LNCAP (cell line): ENCODE measurements at regions not wholly inside any gene's neighbourhood (a gene's known extent, or its start where the extent isn't known, plus 50 kb on each side); places are given as distances from the start of the nearest gene placed in this dataset.

Source experiments
- TF ChIP-seq, protein P1 (sequence below): fragments of 450-650 bp; IDR thresholded peaks from 2 replicates; pipeline ENCODE4 v1.5.1; 2017; ENCODE audit warnings: mild to moderate bottlenecking

DNA sequence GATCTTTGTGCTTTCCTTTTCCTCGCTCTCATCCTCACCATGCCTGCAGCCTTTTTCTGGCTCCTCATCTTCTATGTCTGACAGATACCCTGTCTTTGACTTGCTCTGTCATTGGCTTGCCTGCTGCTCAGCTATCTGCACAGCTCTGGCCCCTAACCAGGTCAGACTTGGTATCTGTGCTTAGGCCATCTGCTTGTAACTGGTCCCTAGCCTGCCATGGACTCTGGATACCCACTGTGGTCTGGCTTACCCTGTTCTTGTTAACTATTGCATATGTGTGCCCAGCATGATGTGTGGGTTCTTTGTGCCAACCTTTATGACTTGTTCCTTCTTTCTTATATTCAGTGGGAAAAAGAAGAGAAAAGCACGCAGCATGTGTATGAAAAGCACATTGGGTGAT lies 109.7 kb upstream of the ROPN1 start:
- TF ChIP-seq, protein P1, sequence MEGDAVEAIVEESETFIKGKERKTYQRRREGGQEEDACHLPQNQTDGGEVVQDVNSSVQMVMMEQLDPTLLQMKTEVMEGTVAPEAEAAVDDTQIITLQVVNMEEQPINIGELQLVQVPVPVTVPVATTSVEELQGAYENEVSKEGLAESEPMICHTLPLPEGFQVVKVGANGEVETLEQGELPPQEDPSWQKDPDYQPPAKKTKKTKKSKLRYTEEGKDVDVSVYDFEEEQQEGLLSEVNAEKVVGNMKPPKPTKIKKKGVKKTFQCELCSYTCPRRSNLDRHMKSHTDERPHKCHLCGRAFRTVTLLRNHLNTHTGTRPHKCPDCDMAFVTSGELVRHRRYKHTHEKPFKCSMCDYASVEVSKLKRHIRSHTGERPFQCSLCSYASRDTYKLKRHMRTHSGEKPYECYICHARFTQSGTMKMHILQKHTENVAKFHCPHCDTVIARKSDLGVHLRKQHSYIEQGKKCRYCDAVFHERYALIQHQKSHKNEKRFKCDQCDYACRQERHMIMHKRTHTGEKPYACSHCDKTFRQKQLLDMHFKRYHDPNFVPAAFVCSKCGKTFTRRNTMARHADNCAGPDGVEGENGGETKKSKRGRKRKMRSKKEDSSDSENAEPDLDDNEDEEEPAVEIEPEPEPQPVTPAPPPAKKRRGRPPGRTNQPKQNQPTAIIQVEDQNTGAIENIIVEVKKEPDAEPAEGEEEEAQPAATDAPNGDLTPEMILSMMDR = no peak

- TF ChIP-seq, protein P1 = no peak
Measured at GRCh38 chr3:124107104-124107890, 115.4 kb upstream of the ROPN1 start.

- TF ChIP-seq, protein P1 = no peak
Measured at GRCh38 chr3:124108446-124108845, 116.5 kb upstream of the ROPN1 start.

DNA sequence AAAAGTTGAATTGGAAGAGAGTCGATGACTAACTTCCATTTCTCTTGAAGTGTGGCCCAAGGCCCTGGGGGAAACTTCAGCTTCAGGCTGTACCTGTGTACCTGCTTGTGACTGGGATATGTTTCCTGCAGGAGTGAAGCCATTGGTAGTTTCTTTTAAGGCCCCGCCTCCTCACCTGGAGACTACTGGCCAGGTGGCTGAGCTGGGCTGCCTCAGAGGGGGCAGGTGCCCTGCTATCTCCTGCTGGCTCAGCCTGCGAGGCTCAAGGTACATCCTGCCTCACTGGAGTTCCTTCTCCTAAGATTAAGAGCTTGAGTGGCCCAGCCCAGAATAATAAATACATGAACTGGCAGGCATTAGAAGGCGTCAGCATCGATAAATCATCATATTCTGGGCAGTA lies 121.6 kb upstream of the ROPN1 start:
- TF ChIP-seq, protein P1 = no peak

DNA sequence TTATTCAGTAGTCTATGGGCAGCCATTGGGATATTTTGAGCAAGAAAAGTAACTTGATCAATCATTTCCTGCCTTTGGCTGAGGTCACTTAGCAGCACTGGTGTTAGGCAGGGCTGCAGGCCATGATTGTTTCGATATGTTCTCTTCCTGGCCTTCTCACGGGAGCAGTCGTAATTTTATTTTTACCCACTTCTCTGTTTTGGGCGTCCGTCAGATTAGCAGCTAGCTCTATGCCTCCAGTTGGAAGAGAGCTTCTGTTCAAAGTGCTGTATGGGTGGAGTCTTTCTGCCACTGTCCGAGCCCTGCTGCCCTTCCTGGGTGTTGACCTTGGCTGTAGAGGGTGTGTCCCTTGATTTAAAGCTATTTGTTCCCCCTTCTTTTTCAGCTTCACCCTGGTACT lies 123.4 kb upstream of the ROPN1 start:
- TF ChIP-seq, protein P1 = no peak

DNA sequence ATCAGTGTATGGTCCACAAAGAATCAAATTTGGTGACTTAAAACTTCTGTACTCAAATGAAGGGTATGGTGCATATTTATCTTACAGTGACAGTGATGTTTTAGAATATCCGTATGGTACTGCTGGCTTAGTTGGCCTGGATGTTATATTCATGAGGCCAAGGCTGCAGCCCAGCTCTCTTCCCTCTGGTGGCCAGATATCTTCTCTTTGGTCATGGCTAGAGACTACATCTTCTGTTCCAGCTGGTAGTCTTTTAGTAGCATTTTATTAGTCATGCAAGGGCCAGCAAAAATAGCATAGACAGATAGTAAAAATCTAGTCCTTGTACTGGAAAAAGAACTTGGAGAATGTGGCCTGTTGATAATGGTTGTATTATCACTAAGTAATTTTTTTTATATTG lies 124.0 kb upstream of the ROPN1 start:
- TF ChIP-seq, protein P1 = no peak

- TF ChIP-seq, protein P1 = no peak
Measured at GRCh38 chr3:124116906-124117305, 125.0 kb upstream of the ROPN1 start.

- TF ChIP-seq, protein P1 = no peak
Measured at GRCh38 chr3:124117486-124117885, 125.6 kb upstream of the ROPN1 start.
